ENCODE measurements at regions not wholly inside any gene's neighbourhood (a gene's known extent, or its start where the extent isn't known, plus 50 kb on each side); places are given as distances from the start of the nearest gene placed in this dataset.

GRCh38 chr6:122207794-122208193 is 191.7 kb upstream of the HSF2 start:
- no peak for TF ChIP-seq CTCF (IDR thresholded peaks at IDR 0.05; ENCODE audit: poor library complexity, severe bottlenecking)
- no peak for TF ChIP-seq EZH2 (IDR thresholded peaks at IDR 0.05; ENCODE audit: borderline replicate concordance, insufficient read depth, low read length, poor library complexity, severe bottlenecking)
- no peak for TF ChIP-seq SMC3 (conservative IDR thresholded peaks at IDR 0.05; ENCODE audit: poor library complexity)
- no peak for TF ChIP-seq TAF1 (IDR thresholded peaks at IDR 0.05; ENCODE audit: low read depth)
- TF ChIP-seq MXI1 (conservative IDR thresholded peaks at IDR 0.05; ENCODE audit: poor library complexity, severe bottlenecking): no peak
- no peak for TF ChIP-seq REST (IDR thresholded peaks at IDR 0.05; ENCODE audit: borderline replicate concordance)
- no peak for TF ChIP-seq POLR2AphosphoS5 (IDR thresholded peaks at IDR 0.05)
